ENCODE measurements at regions not wholly inside any gene's neighbourhood (a gene's known extent, or its start where the extent isn't known, plus 50 kb on each side); places are given as distances from the start of the nearest gene placed in this dataset.

DNA sequence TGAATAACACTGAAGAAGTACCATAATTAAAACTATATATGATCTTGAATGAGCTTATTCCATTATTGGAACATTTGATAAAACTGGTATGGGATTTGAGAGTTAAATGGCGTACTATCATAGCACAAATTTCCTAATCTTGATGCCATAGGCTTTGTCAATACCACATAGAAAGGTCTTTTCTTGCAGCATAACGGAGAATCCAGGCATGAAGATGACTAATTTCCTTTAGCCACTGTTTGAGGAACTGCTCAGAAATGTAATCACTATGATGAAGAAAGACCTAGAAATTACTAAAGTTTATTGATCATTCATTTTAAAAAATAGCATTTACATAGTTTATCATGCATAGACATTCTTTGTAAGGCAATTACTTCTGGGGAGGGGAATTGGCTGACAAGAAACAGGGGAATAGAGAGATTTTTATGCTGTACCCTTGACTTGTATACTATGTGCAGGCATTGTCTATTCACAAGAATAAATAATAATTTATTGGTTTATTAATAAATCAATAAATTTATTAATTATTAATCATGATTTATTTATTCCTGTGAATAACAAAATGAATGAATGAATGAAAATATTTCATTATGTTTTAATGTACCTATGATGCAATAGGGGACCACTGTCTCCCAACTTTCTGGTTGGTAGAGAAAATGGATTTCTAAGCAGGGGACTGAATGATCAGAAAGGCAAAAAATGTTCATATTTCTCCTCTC, 2676.6 kb downstream of the PCDH9 start:
- ChIA-PET POLR2A (no interaction called here), CTCF (ENCODE audit: low intra/inter-chr PET ratio, low total read pairs) (no interaction called here)
- no peaks in the 10 kb centered on the region for H3K9me3 ChIP-seq (ENCODE audit: low read length)
- no peaks in the 10 kb centered on the region; a peak in 1 of 5 replicates for H3K27me3 ChIP-seq (ENCODE audit: control insufficient read depth in 1 of 2, insufficient read depth in 2 of 2, low read length in 2 of 2)
- DNase-seq (ENCODE audit: low spot score) (no peak), ATAC-seq (no peak), FAIRE-seq (no peak)
- no TSS peak for BruUV-seq (replicated peaks)
- no peak for TF ChIP-seq ZNF660 (CRISPR knock-in tag; IDR thresholded peaks at IDR 0.05; ENCODE audit: borderline replicate concordance, low read depth)
- no peak for TF ChIP-seq POLR2A (IDR thresholded peaks at IDR 0.05; ENCODE audit: insufficient read depth in 1 of 2, low read depth in 2 of 2, low read length in 2 of 2)
- no peak for TF ChIP-seq ZKSCAN5 (CRISPR knock-in tag; IDR thresholded peaks at IDR 0.05)
- TF ChIP-seq, protein P1, sequence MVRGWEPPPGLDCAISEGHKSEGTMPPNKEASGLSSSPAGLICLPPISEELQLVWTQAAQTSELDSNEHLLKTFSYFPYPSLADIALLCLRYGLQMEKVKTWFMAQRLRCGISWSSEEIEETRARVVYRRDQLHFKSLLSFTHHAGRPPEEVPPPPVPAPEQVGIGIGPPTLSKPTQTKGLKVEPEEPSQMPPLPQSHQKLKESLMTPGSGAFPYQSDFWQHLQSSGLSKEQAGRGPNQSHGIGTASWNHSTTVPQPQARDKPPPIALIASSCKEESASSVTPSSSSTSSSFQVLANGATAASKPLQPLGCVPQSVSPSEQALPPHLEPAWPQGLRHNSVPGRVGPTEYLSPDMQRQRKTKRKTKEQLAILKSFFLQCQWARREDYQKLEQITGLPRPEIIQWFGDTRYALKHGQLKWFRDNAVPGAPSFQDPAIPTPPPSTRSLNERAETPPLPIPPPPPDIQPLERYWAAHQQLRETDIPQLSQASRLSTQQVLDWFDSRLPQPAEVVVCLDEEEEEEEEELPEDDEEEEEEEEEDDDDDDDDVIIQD (CRISPR knock-in tag; IDR thresholded peaks at IDR 0.05; ENCODE audit: low read depth), result no peak
- TF ChIP-seq BRD4 (CRISPR knock-in tag; IDR thresholded peaks at IDR 0.05), result no peak
- no peak for TF ChIP-seq HOXA9 (CRISPR knock-in tag; IDR thresholded peaks at IDR 0.05; ENCODE audit: borderline replicate concordance)
- no peak for TF ChIP-seq ZNF563 (CRISPR knock-in tag; IDR thresholded peaks at IDR 0.05)
- TF ChIP-seq SP5 (CRISPR knock-in tag; IDR thresholded peaks at IDR 0.05; ENCODE audit: borderline replicate concordance, low read depth), result no peak
- TF ChIP-seq, protein P2, sequence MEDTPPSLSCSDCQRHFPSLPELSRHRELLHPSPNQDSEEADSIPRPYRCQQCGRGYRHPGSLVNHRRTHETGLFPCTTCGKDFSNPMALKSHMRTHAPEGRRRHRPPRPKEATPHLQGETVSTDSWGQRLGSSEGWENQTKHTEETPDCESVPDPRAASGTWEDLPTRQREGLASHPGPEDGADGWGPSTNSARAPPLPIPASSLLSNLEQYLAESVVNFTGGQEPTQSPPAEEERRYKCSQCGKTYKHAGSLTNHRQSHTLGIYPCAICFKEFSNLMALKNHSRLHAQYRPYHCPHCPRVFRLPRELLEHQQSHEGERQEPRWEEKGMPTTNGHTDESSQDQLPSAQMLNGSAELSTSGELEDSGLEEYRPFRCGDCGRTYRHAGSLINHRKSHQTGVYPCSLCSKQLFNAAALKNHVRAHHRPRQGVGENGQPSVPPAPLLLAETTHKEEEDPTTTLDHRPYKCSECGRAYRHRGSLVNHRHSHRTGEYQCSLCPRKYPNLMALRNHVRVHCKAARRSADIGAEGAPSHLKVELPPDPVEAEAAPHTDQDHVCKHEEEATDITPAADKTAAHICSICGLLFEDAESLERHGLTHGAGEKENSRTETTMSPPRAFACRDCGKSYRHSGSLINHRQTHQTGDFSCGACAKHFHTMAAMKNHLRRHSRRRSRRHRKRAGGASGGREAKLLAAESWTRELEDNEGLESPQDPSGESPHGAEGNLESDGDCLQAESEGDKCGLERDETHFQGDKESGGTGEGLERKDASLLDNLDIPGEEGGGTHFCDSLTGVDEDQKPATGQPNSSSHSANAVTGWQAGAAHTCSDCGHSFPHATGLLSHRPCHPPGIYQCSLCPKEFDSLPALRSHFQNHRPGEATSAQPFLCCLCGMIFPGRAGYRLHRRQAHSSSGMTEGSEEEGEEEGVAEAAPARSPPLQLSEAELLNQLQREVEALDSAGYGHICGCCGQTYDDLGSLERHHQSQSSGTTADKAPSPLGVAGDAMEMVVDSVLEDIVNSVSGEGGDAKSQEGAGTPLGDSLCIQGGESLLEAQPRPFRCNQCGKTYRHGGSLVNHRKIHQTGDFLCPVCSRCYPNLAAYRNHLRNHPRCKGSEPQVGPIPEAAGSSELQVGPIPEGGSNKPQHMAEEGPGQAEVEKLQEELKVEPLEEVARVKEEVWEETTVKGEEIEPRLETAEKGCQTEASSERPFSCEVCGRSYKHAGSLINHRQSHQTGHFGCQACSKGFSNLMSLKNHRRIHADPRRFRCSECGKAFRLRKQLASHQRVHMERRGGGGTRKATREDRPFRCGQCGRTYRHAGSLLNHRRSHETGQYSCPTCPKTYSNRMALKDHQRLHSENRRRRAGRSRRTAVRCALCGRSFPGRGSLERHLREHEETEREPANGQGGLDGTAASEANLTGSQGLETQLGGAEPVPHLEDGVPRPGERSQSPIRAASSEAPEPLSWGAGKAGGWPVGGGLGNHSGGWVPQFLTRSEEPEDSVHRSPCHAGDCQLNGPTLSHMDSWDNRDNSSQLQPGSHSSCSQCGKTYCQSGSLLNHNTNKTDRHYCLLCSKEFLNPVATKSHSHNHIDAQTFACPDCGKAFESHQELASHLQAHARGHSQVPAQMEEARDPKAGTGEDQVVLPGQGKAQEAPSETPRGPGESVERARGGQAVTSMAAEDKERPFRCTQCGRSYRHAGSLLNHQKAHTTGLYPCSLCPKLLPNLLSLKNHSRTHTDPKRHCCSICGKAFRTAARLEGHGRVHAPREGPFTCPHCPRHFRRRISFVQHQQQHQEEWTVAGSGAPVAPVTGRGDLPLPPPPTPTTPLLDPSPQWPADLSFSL (CRISPR knock-in tag; IDR thresholded peaks at IDR 0.05), result no peak
- TF ChIP-seq, protein P3, sequence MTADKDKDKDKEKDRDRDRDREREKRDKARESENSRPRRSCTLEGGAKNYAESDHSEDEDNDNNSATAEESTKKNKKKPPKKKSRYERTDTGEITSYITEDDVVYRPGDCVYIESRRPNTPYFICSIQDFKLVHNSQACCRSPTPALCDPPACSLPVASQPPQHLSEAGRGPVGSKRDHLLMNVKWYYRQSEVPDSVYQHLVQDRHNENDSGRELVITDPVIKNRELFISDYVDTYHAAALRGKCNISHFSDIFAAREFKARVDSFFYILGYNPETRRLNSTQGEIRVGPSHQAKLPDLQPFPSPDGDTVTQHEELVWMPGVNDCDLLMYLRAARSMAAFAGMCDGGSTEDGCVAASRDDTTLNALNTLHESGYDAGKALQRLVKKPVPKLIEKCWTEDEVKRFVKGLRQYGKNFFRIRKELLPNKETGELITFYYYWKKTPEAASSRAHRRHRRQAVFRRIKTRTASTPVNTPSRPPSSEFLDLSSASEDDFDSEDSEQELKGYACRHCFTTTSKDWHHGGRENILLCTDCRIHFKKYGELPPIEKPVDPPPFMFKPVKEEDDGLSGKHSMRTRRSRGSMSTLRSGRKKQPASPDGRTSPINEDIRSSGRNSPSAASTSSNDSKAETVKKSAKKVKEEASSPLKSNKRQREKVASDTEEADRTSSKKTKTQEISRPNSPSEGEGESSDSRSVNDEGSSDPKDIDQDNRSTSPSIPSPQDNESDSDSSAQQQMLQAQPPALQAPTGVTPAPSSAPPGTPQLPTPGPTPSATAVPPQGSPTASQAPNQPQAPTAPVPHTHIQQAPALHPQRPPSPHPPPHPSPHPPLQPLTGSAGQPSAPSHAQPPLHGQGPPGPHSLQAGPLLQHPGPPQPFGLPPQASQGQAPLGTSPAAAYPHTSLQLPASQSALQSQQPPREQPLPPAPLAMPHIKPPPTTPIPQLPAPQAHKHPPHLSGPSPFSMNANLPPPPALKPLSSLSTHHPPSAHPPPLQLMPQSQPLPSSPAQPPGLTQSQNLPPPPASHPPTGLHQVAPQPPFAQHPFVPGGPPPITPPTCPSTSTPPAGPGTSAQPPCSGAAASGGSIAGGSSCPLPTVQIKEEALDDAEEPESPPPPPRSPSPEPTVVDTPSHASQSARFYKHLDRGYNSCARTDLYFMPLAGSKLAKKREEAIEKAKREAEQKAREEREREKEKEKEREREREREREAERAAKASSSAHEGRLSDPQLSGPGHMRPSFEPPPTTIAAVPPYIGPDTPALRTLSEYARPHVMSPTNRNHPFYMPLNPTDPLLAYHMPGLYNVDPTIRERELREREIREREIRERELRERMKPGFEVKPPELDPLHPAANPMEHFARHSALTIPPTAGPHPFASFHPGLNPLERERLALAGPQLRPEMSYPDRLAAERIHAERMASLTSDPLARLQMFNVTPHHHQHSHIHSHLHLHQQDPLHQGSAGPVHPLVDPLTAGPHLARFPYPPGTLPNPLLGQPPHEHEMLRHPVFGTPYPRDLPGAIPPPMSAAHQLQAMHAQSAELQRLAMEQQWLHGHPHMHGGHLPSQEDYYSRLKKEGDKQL (CRISPR knock-in tag; IDR thresholded peaks at IDR 0.05; ENCODE audit: low read depth), result no peak
- no peak for TF ChIP-seq ZNF138 (CRISPR knock-in tag; IDR thresholded peaks at IDR 0.05; ENCODE audit: low read depth)
- 10% methylated on average over 2 of the region's 2 CpGs for WGBS (ENCODE audit: low lambda C conversion rate)
- no peaks in the 10 kb centered on the region for H4K20me1 ChIP-seq (ENCODE audit: insufficient read depth, low read length)
- H3K4me3 ChIP-seq (replicated peaks in 1 of 3; ENCODE audit: insufficient read depth in 1 of 3, low read depth in 2 of 3, low read length in 3 of 3), result no peak overlapping the region
- intact Hi-C loops (cut with micrococcal nuclease; ENCODE audit: unreplicated experiment), result no loop called here
- no peak overlapping the region for H3K27ac ChIP-seq (ENCODE audit: extremely low read length, insufficient read depth, low read length)
- H3K9ac ChIP-seq (ENCODE audit: insufficient read depth, low read depth, low read length), result no peak overlapping the region
- in situ Hi-C loops (cut with HindIII; ENCODE audit: extremely low pct_ligation_motif_present, low pct_unique_long_range_greater_than_20kb), result no loop called here
- no peak overlapping the region for H2AFZ ChIP-seq (ENCODE audit: low read length)
- no peaks in the 10 kb centered on the region for H3K4me1 ChIP-seq (ENCODE audit: insufficient read depth, low read length)
- H3K4me2 ChIP-seq (ENCODE audit: low read depth, low read length), result no peak overlapping the region
- no peaks in the 10 kb centered on the region for H3K36me3 ChIP-seq (replicated peaks in 1 of 2; ENCODE audit: control insufficient read depth in 1 of 2, insufficient read depth in 2 of 2, low read length in 2 of 2)
- no peaks in the 10 kb centered on the region for H3K79me2 ChIP-seq (ENCODE audit: insufficient read depth, low read length)
